ENCODE measurements at regions not wholly inside any gene's neighbourhood (a gene's known extent, or its start where the extent isn't known, plus 50 kb on each side); places are given as distances from the start of the nearest gene placed in this dataset.

- Histone ChIP-seq H2AFZ (ENCODE audit: low read length) (0 out of 2 replicates have a peak overlapping the region, but pooled peaks have one; percentile 27), H3F3A (ENCODE audit: low read depth) (no peaks in the 10 kb centered on the region), H3K27me3 (ENCODE audit: insufficient read depth, low read length, poor library complexity, severe bottlenecking) (no peaks in the 10 kb centered on the region), H3K9me2 (replicated peaks; ENCODE audit: low read depth, low read length) (no peaks in the 10 kb centered on the region), H3K79me2 (ENCODE audit: insufficient read depth, low read length) (no peaks in the 10 kb centered on the region), H3K4me3 (ENCODE audit: low read length, poor library complexity, severe bottlenecking) (no peak overlapping the region), H3K4me2 (ENCODE audit: low read depth, low read length, poor library complexity, severe bottlenecking) (peak overlapping the region; percentile 35), H3K9me3 (ENCODE audit: insufficient read depth, low read depth, low read length) (no peaks in the 10 kb centered on the region), H3K36me3 (ENCODE audit: insufficient read depth, low read length) (no peaks in the 10 kb centered on the region), H3K9ac (ENCODE audit: low read depth, low read length, poor library complexity, severe bottlenecking) (no peak overlapping the region), H4K20me1 (ENCODE audit: insufficient read depth, low read length, poor library complexity, severe bottlenecking) (no peaks in the 10 kb centered on the region), H3K4me1 (ENCODE audit: insufficient read depth, low read length, poor library complexity, severe bottlenecking) (peaks cover 16% of the 10 kb centered on the region)
- TF ChIP-seq CTCF (conservative IDR thresholded peaks at IDR 0.05; ENCODE audit: low read length): no peak
- TF ChIP-seq EZH2phosphoT487 (IDR thresholded peaks at IDR 0.05; ENCODE audit: borderline replicate concordance): no peak
Measured at GRCh38 chr14:51534610-51535011, 117.1 kb upstream of the FRMD6 start.

DNA sequence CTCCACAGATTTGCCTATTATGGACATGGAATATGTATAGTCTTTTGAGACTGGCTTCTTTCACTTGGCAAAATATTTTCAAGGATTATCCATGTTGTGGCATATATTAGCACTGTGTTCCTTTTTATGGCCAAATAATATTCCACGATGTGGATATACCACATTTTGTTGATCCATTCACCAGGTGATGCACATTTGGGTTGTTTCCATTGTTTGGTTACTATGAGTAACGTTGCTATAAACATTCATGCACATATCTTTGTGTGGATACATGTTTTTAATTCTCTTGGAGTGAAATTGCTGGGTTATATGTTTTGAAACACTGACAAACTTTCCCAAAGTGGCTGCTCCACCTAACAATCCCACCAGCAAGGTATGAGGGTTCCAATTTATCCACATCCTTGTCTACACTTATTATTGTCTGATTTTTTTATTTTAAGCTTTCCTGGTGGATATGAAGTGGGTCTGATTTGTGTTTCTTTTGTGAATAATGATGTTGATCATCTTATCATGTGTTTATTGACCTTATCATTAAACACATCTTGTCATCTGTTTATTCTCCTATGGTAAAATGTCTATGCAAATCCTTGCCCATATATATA lies 116.2 kb upstream of the FRMD6 start:
- Histone ChIP-seq H3K9ac (ENCODE audit: low read depth, low read length, poor library complexity, severe bottlenecking) (no peak overlapping the region), H3K9me3 (ENCODE audit: insufficient read depth, low read depth, low read length) (no peaks in the 10 kb centered on the region), H3K27me3 (ENCODE audit: insufficient read depth, low read length, poor library complexity, severe bottlenecking) (no peaks in the 10 kb centered on the region), H3K4me3 (ENCODE audit: low read length, poor library complexity, severe bottlenecking) (no peak overlapping the region), H3K4me1 (ENCODE audit: insufficient read depth, low read length, poor library complexity, severe bottlenecking) (peaks cover 21% of the 10 kb centered on the region), H3K9me2 (replicated peaks; ENCODE audit: low read depth, low read length) (no peaks in the 10 kb centered on the region), H4K20me1 (ENCODE audit: insufficient read depth, low read length, poor library complexity, severe bottlenecking) (no peaks in the 10 kb centered on the region), H3F3A (ENCODE audit: low read depth) (no peaks in the 10 kb centered on the region), H3K79me2 (ENCODE audit: insufficient read depth, low read length) (no peaks in the 10 kb centered on the region), H2AFZ (ENCODE audit: low read length) (no peak overlapping the region), H3K36me3 (ENCODE audit: insufficient read depth, low read length) (no peaks in the 10 kb centered on the region), H3K4me2 (ENCODE audit: low read depth, low read length, poor library complexity, severe bottlenecking) (no peak overlapping the region)
- TF ChIP-seq CTCF (conservative IDR thresholded peaks at IDR 0.05; ENCODE audit: low read length) (no peak), EZH2phosphoT487 (IDR thresholded peaks at IDR 0.05; ENCODE audit: borderline replicate concordance) (no peak)

DNA sequence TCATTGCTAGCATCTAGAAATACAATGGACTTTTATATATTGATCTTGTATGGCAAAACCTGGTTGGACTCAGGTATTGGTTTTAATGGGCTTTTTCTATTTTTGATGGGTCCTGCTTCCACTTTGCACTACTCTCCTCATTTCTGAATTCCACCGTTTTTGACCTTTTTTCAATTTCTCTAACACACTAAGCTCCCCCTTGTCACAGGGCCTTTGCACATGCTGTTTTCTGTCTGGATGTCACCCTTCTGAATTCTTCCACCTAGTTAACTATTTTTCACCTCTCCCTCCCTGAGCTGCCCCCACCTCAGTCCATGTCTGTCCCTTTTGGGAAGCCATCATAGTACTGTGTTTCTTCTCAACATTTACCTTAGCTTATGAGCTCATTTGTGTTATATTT lies 112.7 kb upstream of the FRMD6 start:
- TF ChIP-seq CTCF (conservative IDR thresholded peaks at IDR 0.05; ENCODE audit: low read length) (no peak), EZH2phosphoT487 (IDR thresholded peaks at IDR 0.05; ENCODE audit: borderline replicate concordance) (no peak)
- Histone ChIP-seq H3K4me2 (ENCODE audit: low read depth, low read length, poor library complexity, severe bottlenecking) (no peak overlapping the region), H3K4me3 (ENCODE audit: low read length, poor library complexity, severe bottlenecking) (no peak overlapping the region), H3K79me2 (ENCODE audit: insufficient read depth, low read length) (no peaks in the 10 kb centered on the region), H4K20me1 (ENCODE audit: insufficient read depth, low read length, poor library complexity, severe bottlenecking) (no peaks in the 10 kb centered on the region), H3K4me1 (ENCODE audit: insufficient read depth, low read length, poor library complexity, severe bottlenecking) (peaks cover 16% of the 10 kb centered on the region), H3K36me3 (ENCODE audit: insufficient read depth, low read length) (no peaks in the 10 kb centered on the region), H3K9ac (ENCODE audit: low read depth, low read length, poor library complexity, severe bottlenecking) (no peak overlapping the region), H3K9me2 (replicated peaks; ENCODE audit: low read depth, low read length) (no peaks in the 10 kb centered on the region), H3K27me3 (ENCODE audit: insufficient read depth, low read length, poor library complexity, severe bottlenecking) (no peaks in the 10 kb centered on the region), H2AFZ (ENCODE audit: low read length) (no peak overlapping the region), H3F3A (ENCODE audit: low read depth) (no peaks in the 10 kb centered on the region), H3K9me3 (ENCODE audit: insufficient read depth, low read depth, low read length) (no peaks in the 10 kb centered on the region)
